ENCODE measurements at regions not wholly inside any gene's neighbourhood (a gene's known extent, or its start where the extent isn't known, plus 50 kb on each side); places are given as distances from the start of the nearest gene placed in this dataset.
A peak's percentile ranks its signal among the peaks of the same experiment; 100 is the strongest.
"Not testable (repeated sequence)": the region's sequence is repeated elsewhere in the genome, so short reads cannot be mapped to it uniquely, and the experiment has no call there.

DNA sequence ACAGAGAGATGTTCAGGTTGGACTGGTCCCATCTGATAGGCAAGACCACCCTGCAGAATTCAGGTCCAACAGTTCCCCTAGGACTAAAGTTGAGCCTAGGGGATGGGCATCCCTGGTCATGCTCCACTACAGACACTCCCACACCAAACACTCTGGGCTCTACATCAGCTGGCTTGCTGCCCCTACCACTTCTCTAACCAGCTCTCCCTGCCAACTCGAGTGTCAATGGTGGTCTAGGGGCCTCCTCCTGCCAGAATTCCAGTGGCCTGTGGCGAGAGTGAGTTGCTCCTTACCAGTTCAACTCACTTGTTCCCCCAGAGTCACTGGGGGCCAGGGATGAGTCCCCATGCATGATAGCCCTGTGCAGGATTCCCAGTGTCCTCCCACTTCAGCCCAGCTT lies 316.2 kb upstream of the PPP2R3A start:
- no peak for DNase-seq

DNA sequence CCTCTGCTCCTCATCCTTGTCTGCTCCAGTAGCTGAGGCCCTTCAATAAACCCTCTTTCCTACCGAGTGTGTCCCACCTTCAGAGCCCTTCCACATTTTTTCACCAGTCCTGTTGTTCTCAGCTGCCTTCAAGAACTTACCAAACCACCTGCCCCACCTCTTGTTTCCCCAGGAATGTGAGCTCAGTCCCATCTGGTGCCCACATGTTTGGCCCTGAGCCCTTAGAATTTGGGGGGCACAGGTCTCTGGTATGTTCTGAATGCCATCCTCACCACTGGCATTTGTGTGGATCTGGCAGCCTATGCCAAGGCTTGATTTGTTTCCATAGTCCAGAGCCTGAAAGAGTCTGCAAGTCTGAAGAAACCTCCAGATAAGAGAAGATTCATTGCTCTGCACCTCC lies 315.2 kb upstream of the PPP2R3A start:
- no peak for DNase-seq

DNA sequence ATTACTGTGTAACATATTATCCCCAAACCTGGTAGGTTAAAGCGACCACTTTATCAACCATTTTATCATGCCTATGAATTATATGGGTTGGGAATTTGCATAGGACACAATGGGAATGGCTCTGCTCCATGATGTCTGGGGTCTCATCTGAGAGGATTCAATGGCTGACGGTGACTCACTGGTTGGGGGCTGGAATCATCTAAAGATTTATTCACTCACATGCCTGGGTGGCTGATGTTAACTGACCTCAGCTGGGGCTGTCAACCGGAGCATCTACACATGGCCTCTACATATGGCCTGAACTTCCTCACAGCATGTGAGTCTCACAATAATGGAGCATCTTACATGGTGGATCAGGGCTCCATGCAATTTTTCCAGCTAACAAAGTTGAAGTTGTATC lies 313.1 kb upstream of the PPP2R3A start:
- DNase-seq, result no peak

DNA sequence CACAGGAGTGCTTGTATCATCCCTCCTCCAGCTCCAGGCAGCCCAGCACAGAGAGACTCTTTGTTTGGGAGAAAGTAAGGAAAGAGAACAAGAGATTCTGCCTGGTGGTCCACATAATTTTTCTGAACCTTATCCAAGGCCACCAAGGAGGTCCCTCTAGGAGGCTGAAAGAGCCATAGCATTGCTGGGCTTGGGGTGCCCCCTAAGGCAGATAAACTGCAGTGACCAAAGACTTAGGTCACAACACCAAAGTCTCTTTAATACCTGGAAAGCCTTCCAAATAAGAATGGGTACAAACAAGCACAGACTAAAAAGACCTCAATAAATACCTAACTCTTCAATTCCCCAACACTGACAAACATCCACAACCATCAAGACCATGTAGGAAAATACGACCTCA lies 310.2 kb upstream of the PPP2R3A start:
- no peak for DNase-seq

DNA sequence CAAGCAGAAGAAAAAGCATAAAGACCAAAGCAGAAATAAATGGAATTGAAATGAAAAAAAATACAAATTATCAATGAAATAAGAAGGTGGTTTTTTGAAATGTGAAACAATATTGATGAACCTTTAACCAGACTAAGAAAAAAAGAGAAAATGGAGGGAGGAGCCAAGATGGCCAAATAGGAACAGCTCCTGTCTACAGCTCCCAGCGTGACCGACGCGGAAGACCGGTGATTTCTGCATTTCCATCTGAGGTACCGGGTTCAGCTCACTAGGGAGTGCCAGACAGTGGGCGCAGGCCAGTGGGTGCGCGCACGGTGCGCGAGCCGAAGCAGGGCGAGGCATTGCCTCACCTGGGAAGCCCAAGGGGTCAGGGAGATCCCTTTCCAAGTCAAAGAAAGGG lies 307.1 kb upstream of the PPP2R3A start:
- DNase-seq, result not testable (repeated sequence)

DNA sequence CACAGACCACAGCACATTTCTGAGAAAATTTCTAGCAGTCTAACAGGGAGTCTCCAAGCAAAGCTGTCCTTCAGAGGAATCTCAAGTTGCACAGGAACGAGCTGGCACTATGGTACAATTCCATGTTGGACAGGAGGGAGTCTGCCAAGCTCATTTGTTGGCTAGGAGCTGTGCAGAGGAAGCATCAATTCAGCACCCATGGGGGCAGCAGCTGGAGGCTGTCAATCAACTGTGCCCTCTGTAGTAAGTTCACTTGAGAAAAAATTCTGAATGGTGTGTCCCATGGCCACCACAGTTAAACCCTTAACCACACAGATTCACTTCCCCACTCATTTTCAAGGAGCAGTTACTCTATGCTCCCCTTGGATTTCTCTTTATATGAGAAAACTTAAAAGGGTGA lies 298.5 kb upstream of the PPP2R3A start:
- peak; percentile 54 for DNase-seq

DNA sequence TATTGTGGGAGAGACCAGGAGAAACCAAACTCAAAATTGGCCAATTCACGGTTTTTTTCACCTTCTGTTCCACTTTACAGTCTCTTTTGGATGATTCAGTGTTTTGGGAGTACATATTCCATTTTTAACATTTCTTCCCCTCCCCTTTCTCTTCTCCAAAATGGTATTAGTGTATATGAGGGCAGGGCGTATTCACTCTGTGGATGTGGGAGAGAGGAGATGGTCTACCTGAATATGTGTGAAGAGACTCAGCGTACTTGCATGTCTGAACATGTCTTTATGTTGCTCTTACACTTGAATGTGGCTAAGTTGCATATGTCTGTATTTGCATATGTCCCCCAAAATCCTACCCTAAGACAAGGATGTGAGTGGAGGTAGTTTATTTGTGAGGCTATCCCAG lies 291.0 kb upstream of the PPP2R3A start:
- no peak for DNase-seq

DNA sequence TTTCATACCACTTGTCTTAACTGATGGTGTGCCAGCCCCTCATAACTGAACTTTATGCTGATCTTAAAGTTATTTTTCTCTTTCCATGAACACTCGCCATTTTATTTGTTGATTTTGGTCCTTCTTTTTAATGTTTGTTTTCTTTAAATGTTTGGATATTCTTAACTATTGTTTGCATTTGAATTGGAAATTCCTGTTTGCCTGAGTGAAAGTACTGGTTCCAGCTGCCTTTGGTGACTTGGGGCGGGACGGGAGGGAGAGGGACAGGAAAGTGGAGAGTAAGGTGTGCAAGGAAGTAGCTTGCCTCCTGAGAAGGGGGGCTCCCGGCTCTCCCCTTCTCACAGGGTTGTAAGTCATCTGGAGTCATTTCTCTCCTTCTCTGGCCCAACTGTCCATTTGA lies 287.1 kb upstream of the PPP2R3A start:
- no peak for DNase-seq

DNA sequence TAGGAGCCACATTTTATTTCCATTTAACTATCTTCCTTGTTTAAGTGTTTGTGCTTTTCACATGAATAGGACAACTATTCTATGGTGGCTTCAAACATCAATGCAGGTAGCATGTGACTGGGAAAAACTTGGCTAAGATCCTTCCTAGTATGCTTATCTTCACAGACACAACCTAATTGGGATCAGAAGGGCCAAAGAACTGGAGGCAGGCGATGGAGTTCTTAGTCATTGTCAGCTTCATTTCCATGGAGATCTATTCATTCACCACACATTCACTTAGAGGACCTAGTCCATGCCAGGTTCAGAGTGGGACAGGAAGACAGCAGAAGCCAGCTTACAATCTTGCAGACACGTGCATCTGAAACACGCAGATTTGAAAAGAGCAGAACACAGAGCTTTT lies 277.5 kb upstream of the PPP2R3A start:
- DNase-seq, result no peak

DNA sequence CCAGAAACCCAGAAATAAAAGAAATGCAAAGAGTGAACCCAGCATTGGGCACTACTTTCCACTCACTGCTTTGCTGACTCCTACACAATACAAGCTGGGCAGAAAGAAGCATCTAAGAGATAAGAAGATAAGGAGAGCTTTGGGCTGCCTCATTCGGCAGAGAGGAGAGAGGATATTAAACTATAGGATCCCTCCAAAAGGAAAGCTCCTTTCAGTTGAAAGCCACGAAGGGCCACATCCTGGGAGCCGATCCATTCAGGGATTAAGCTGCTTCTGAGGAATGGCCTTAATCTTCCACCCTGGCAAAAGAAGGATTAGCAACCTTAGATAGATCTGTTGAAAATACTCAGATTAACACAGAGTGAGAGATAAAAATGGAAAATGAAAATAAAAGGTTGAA lies 274.9 kb upstream of the PPP2R3A start:
- no peak for DNase-seq

DNA sequence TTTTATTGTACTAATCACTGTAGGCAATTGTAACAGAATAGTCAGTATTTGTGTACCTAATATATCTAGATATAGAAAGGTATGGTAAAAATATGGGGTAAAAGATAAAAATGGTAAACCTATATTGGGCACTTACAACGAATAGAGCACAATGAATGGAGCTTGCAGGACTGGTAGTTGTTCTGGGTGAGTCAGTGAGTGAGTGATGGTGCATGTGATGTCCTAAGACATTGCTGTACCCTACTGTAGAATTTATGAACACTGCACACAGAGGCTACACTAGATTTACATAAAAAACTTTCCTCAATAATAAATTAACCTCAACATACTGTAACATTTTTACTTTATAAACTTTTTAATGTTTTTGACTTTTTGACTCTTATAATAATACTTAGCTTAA lies 274.3 kb upstream of the PPP2R3A start:
- no peak for DNase-seq

DNA sequence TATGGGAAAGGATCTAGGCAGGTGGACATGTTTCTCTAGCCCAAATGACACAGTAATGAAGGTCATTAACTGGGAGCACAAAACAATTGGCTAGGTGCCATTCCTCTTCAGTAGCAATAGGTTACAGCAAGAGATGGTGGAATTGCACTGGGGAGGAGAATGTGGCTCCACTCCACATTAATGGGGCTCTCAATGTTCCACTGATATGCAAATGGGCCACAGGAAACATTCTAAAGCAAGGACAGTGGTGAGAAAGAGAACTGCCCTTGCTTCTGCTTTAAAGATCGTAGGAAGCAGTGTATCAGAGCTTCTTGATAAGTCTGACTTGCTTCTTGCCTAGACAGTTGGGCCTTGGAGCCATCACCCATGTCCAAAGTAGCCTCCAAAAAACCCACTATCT lies 271.4 kb upstream of the PPP2R3A start:
- DNase-seq, result no peak

DNA sequence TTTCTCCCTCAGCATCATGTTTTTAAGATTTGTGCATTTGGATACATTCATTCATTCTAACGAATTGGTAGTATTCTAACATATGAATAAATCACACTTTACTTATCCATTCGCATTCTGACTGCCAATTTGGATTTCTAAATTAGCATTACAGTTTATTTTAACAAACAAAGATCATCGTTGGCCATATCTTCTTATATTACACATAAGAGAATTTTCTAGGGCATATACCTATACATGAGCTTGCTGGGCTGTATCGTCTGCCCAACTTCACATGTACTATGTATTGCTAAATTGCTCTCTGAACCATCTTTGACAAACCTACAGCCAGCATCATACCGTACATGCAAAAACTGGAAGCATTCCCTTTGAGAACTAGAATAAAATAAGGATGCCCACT lies 265.8 kb upstream of the PPP2R3A start:
- DNase-seq, result no peak

DNA sequence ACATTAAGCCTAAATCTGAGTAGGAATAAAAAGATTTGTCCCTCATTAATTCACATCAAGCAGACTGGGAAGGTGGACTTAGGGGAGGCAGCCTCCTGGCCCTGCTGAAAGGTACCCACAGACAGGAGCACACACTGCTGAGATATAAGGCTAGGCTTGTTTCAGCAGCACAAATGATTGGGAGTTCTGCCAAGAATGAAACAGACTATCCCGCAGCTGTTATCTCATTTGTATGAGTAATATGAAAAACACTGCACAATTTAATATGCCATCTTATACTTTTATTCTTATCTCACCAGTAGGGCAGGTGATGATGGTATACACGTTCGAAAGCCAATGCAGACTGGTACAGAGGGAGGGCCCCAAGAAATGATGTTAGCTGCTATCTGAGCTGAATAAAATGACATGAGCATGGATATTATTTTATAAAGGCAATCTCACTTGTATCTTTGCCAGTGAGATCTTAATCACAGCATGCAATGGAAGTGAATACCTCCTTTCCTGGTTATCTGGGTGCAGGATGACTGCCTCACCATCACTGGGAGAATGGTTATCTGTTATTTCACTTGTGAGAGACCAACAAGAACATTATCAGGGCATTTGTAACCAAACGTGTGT lies 258.7 kb upstream of the PPP2R3A start:
- DNase-seq, result no peak

DNA sequence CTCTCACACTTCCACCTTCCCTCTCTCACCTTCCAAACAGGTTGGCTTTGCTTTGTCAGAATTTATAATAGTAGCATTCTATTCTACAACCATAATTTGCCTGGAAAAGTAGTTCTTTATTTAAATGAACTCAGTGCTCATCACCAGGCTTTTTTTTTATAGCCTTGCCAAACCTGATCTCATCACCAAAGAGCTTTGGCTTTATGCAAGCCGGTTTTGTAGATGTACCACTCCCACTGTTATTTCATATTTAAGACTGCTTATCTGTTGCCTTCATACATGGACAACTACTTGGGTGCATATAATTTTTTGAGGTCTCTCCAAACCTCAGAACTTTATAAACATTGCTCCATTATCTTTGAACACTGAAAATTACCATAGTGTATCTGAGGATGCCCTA lies 246.1 kb upstream of the PPP2R3A start:
- no peak for DNase-seq

DNA sequence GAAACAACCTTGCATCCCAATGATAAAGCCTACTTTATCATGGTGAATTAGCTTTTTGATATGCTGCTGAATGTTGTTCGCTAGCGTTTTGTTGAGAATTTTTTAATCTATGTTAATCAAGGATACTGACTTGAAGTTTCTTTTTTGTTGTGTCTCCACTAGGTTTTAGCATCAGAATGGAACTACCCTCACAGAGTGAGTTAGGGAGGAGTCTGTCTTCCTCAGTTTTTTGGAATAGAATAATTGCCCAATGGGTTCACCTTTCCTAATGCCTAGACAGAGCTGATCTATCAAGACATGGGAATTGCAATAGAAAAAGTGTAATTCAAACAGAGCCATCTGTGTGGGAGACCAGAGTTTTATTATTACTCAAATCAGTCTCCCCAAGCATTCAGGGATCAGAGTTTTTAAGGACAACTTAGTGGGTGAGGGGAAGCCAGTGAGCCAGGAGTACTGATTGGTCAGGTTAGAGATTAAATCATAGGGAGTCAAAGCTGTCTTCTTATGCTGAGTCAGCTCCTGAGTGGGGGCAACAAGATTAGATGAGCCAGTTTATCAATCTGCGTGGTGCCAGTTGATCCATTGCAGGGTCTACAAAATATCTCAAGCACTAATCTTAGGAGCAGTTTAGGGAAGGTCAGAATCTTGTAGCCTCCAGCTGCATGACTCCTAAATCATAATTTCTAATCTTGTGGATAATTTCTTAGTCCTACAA lies 237.4 kb upstream of the PPP2R3A start:
- DNase-seq, result no peak

DNA sequence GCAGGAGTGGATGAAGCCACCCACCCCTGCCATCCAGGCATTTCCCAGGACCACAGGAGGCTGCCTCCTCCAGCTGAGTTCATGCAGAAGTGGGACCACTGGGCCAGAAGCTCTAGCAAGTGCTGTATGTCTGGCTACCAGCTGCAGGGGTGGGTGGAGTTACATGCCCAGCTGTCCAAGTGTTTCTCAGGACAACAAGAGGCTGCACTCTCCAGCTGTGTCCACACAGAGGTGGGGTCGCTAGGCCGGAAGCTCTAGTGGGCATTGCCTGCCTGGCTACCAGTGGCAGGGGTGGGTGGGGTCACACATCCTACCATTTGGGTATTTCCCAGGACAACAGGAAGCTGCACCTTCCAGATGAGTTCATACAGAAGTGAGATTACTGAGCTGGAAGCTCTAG lies 234.0 kb upstream of the PPP2R3A start:
- no peak for DNase-seq

DNA sequence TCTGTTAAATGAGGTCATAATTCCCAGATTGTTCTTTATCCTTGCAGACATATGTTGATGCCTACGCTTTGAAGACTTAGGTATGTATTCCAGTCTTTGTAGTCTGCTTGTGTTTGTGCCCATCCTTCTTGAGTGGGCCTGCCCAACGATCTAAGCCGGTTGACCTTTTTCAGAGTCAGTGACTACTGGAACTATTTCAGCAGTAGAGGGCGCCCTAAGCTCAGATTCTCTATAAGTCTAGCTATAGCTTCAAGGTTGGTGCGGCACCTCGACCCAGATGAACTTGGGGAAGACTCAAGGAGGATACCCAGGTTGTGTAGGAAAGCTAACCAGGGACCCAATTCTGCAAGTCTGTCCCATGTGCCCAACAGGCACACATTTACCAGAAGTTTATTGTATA lies 228.8 kb upstream of the PPP2R3A start:
- peak; percentile 31 for DNase-seq

DNA sequence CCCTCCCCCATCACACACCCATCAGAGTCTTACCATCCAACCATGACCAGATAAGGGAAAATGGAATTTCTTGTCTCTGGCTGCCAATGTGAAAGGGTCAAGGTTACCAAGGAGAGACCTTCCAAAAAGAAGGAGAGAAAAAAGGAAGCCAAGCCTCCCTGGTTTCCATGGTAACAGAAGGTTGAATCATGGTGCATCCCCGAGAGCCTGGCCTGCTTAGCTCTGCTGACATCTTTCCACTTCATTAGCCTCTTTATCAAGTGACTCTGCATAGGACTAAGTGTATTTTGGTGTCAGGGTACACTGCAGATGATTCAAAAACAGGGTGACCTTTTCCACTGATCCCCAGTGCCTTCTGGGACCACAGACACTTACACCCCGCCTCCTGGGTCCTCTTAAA lies 225.7 kb upstream of the PPP2R3A start:
- DNase-seq, result no peak

DNA sequence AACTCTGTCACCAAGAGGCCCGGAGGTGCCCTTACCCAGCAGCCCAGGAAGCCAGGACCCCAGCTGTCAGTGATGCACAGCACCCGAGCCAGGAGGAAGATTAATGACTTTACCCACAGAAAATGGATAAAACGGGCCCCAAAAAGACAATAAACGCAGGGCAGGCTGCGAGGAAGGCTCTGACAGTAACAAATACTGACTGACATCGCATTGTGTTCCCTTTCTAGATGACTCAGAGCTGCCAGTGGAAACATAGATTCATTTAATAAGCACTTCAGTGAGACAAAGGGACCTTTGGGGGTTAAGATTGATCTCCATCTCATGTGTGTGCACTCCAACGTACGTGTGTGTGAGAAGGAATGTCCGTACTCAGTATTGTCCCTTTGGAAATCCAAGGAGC lies 225.3 kb upstream of the PPP2R3A start:
- DNase-seq, result no peak

DNA sequence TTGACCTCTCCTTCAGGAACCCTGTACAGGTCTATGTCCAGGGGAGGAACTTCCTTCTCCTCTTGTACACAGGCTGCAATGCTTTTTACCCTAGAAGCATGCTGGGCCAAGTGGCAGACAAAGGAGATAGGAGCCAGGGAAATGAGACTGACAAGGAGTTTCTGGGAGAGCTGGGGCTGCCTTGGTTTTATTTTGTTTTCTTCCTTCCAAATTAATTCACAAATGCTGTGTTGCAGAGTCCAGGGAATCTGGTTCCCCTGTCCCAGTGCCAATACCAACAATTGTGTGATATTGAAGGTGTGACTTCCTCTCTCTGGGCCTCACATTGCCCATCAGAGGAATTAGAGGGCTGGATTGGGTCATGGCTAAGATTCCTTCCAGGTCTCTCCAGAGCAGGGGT lies 224.8 kb upstream of the PPP2R3A start:
- DNase-seq, result no peak

DNA sequence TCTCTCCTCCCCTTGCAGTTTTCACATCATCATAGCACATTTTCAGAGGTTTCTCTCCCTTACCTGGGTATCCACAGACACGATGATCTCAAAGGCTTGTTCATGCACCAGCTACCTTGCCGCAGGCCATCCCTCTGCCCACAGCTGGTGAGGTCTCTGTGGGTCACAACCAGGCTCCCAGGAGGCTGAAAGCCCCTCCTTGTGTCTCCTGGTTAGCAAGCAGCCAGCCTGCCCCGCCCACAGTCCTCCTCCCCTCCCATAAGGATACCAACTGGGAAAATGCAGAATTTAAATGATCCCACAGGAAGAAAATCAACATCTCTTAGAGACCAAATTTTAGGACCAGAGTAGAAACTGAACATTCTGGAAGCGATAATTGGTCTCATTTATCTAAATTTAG lies 213.5 kb upstream of the PPP2R3A start:
- DNase-seq, result no peak

DNA sequence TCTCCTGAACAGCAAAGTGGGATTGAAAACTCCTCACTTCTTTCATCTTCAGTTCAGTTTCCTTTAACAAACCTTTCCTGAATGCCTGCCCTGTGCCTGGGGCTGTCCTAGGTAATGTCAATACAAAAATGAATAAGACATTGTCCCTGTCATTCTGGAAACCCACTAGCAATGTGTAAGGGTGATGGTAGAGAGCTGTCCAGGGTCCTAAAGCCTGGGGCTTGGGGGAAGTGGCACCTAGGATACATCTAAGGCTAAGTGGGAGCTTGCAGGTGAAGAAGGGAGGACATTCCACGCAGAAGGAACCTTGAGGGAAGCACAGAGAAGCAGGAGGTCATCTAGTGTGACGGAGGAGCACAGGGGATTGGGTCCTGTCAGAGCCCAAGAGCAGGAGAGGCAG lies 212.7 kb upstream of the PPP2R3A start:
- DNase-seq, result no peak

DNA sequence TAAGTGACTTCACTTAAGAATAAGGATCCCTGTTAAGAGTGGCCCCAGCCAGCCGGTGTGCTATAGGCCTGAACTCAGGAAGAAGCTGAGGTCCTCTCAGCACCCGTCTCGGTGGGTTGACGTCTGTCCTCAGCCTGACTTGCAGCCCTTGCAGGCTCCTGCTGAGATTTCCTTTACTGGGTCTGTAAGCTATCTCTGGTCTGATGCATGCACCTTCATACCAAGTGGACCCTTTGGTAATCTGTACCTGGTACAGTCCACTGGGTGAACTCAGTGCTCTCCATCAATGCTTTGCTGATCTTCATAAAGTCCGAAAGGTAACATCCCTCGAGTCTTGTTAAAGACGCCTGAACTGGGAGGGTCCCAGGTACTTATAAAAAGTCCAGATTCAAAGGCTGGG lies 212.0 kb upstream of the PPP2R3A start:
- no peak for DNase-seq

Data from MV-4-11 (cell line).